ENCODE measurements at regions not wholly inside any gene's neighbourhood (a gene's known extent, or its start where the extent isn't known, plus 50 kb on each side); places are given as distances from the start of the nearest gene placed in this dataset.

- no CpG with 5 or more reads among the region's 3 CpGs for whole genome bisulfite sequencing (ENCODE audit: extremely low coverage, insufficient coverage, insufficient read length)
- Histone ChIP-seq H3K27ac (ENCODE audit: low read depth, low read length) (no peak overlapping the region), H3K4me2 (ENCODE audit: low read length) (no peak overlapping the region)
Observed at GRCh38 chr1:189619682-189620332, 857.9 kb downstream of the BRINP3 start.

GRCh38 chr1:189620471-189620870 is 857.2 kb downstream of the BRINP3 start:
- Histone ChIP-seq H4K8ac (ENCODE audit: low read depth, low read length) (no peak overlapping the region), H3K79me1 (ENCODE audit: low read length) (no peaks in the 10 kb centered on the region), H3K18ac (ENCODE audit: low read length) (no peak overlapping the region), H3K4me2 (ENCODE audit: low read length) (no peak overlapping the region), H2BK5ac (ENCODE audit: low read depth, low read length, poor library complexity) (no peak overlapping the region), H4K12ac (ENCODE audit: low read depth, low read length) (no peak overlapping the region), H3K4me3 (ENCODE audit: low read depth, low read length) (no peak overlapping the region), H2AK5ac (ENCODE audit: low read length) (no peak overlapping the region), H3K23ac (ENCODE audit: low read length) (no peak overlapping the region), H3K4me1 (ENCODE audit: control insufficient read depth in 1 of 2, insufficient read depth in 2 of 2, low read length in 2 of 2) (no peaks in the 10 kb centered on the region), H3K79me2 (ENCODE audit: control insufficient read depth, insufficient read depth, low read length, poor library complexity) (no peaks in the 10 kb centered on the region), H3K14ac (ENCODE audit: low read length) (no peak overlapping the region), H3K36me3 (ENCODE audit: control insufficient read depth in 1 of 2, insufficient read depth in 2 of 2, low read length in 2 of 2) (no peaks in the 10 kb centered on the region), H2AFZ (ENCODE audit: insufficient read depth, low read length, poor library complexity) (no peak overlapping the region), H2BK12ac (ENCODE audit: low read length) (no peak overlapping the region), H3K9me3 (ENCODE audit: insufficient read depth, low read depth, low read length) (no peaks in the 10 kb centered on the region), H2BK120ac (ENCODE audit: insufficient read depth, low read length, poor library complexity) (no peak overlapping the region), H3K4ac (ENCODE audit: low read depth, low read length) (no peak overlapping the region), H3K9ac (ENCODE audit: low read length) (no peak overlapping the region), H3K27ac (ENCODE audit: low read depth, low read length) (no peak overlapping the region), H3K27me3 (ENCODE audit: insufficient read depth, low read length) (no peaks in the 10 kb centered on the region), H4K91ac (ENCODE audit: low read depth, low read length) (no peak overlapping the region)
- DNase-seq: no peak
- no CpG with 5 or more reads among the region's 2 CpGs for WGBS (ENCODE audit: extremely low coverage, insufficient coverage, insufficient read length)

More at GRCh38 chr1:189619682-189620332, 857.9 kb downstream of the BRINP3 start:
- Histone ChIP-seq H3K36me3 (ENCODE audit: control insufficient read depth in 1 of 2, insufficient read depth in 2 of 2, low read length in 2 of 2) (no peaks in the 10 kb centered on the region), H3K18ac (ENCODE audit: low read length) (no peak overlapping the region), H2BK5ac (ENCODE audit: low read depth, low read length, poor library complexity) (no peak overlapping the region), H3K4me3 (ENCODE audit: low read depth, low read length) (no peak overlapping the region), H3K79me2 (ENCODE audit: control insufficient read depth, insufficient read depth, low read length, poor library complexity) (no peaks in the 10 kb centered on the region), H2BK12ac (ENCODE audit: low read length) (no peak overlapping the region), H2AFZ (ENCODE audit: insufficient read depth, low read length, poor library complexity) (no peak overlapping the region), H3K79me1 (ENCODE audit: low read length) (no peaks in the 10 kb centered on the region), H3K14ac (ENCODE audit: low read length) (no peak overlapping the region), H2AK5ac (ENCODE audit: low read length) (no peak overlapping the region), H3K4ac (ENCODE audit: low read depth, low read length) (no peak overlapping the region), H3K23ac (ENCODE audit: low read length) (no peak overlapping the region), H4K91ac (ENCODE audit: low read depth, low read length) (no peak overlapping the region), H4K8ac (ENCODE audit: low read depth, low read length) (no peak overlapping the region), H3K9me3 (ENCODE audit: insufficient read depth, low read depth, low read length) (no peaks in the 10 kb centered on the region), H3K4me1 (ENCODE audit: control insufficient read depth in 1 of 2, insufficient read depth in 2 of 2, low read length in 2 of 2) (no peaks in the 10 kb centered on the region), H3K9ac (ENCODE audit: low read length) (no peak overlapping the region), H4K12ac (ENCODE audit: low read depth, low read length) (no peak overlapping the region), H3K27me3 (ENCODE audit: insufficient read depth, low read length) (no peaks in the 10 kb centered on the region), H2BK120ac (ENCODE audit: insufficient read depth, low read length, poor library complexity) (no peak overlapping the region)
- DNase-seq: no peak

GRCh38 chr1:189623336-189623735 is 854.3 kb downstream of the BRINP3 start:
- H3K9ac ChIP-seq (ENCODE audit: low read length): no peak overlapping the region
- no peak overlapping the region for H3K23ac ChIP-seq (ENCODE audit: low read length)
- no peak for DNase-seq
- no peaks in the 10 kb centered on the region for H3K27me3 ChIP-seq (ENCODE audit: insufficient read depth, low read length)
- no peak overlapping the region for H3K4me3 ChIP-seq (ENCODE audit: low read depth, low read length)
- H2AK5ac ChIP-seq (ENCODE audit: low read length): no peak overlapping the region
- no peak overlapping the region for H4K8ac ChIP-seq (ENCODE audit: low read depth, low read length)
- H3K18ac ChIP-seq (ENCODE audit: low read length): no peak overlapping the region
- no peak overlapping the region for H2AFZ ChIP-seq (ENCODE audit: insufficient read depth, low read length, poor library complexity)
- no peak overlapping the region for H3K4me2 ChIP-seq (ENCODE audit: low read length)
- H3K4me1 ChIP-seq (ENCODE audit: control insufficient read depth in 1 of 2, insufficient read depth in 2 of 2, low read length in 2 of 2): no peaks in the 10 kb centered on the region
- H4K12ac ChIP-seq (ENCODE audit: low read depth, low read length): no peak overlapping the region
- no peak overlapping the region for H2BK120ac ChIP-seq (ENCODE audit: insufficient read depth, low read length, poor library complexity)
- WGBS (ENCODE audit: extremely low coverage, insufficient coverage, insufficient read length): no CpG with 5 or more reads among the region's 2 CpGs
- H2BK12ac ChIP-seq (ENCODE audit: low read length): no peak overlapping the region
- no peak overlapping the region for H2BK5ac ChIP-seq (ENCODE audit: low read depth, low read length, poor library complexity)
- no peaks in the 10 kb centered on the region for H3K79me2 ChIP-seq (ENCODE audit: control insufficient read depth, insufficient read depth, low read length, poor library complexity)
- H3K9me3 ChIP-seq (ENCODE audit: insufficient read depth, low read depth, low read length): no peaks in the 10 kb centered on the region
- no peaks in the 10 kb centered on the region for H3K79me1 ChIP-seq (ENCODE audit: low read length)
- H3K4ac ChIP-seq (ENCODE audit: low read depth, low read length): no peak overlapping the region
- no peak overlapping the region for H4K91ac ChIP-seq (ENCODE audit: low read depth, low read length)
- H3K36me3 ChIP-seq (ENCODE audit: control insufficient read depth in 1 of 2, insufficient read depth in 2 of 2, low read length in 2 of 2): no peaks in the 10 kb centered on the region
- no peak overlapping the region for H3K27ac ChIP-seq (ENCODE audit: low read depth, low read length)
- H3K14ac ChIP-seq (ENCODE audit: low read length): no peak overlapping the region

GRCh38 chr1:189627427-189627826 is 850.2 kb downstream of the BRINP3 start:
- Histone ChIP-seq H3K27me3 (ENCODE audit: insufficient read depth, low read length) (no peaks in the 10 kb centered on the region), H2BK5ac (ENCODE audit: low read depth, low read length, poor library complexity) (no peak overlapping the region)
- no CpG with 5 or more reads among the region's 2 CpGs for WGBS (ENCODE audit: extremely low coverage, insufficient coverage, insufficient read length)

More at GRCh38 chr1:189627427-189627826, 850.2 kb downstream of the BRINP3 start:
- Histone ChIP-seq H2BK120ac (ENCODE audit: insufficient read depth, low read length, poor library complexity) (no peak overlapping the region), H3K79me2 (ENCODE audit: control insufficient read depth, insufficient read depth, low read length, poor library complexity) (no peaks in the 10 kb centered on the region), H3K4me1 (ENCODE audit: control insufficient read depth in 1 of 2, insufficient read depth in 2 of 2, low read length in 2 of 2) (peaks cover 0 to 3% of the 10 kb centered on the region in 2 experiments), H3K4ac (ENCODE audit: low read depth, low read length) (no peak overlapping the region), H4K91ac (ENCODE audit: low read depth, low read length) (no peak overlapping the region), H2AFZ (ENCODE audit: insufficient read depth, low read length, poor library complexity) (no peak overlapping the region), H4K8ac (ENCODE audit: low read depth, low read length) (no peak overlapping the region), H2AK5ac (ENCODE audit: low read length) (no peak overlapping the region), H3K36me3 (ENCODE audit: control insufficient read depth in 1 of 2, insufficient read depth in 2 of 2, low read length in 2 of 2) (no peaks in the 10 kb centered on the region), H3K9ac (ENCODE audit: low read length) (no peak overlapping the region), H4K12ac (ENCODE audit: low read depth, low read length) (no peak overlapping the region), H3K4me2 (ENCODE audit: low read length) (no peak overlapping the region), H2BK12ac (ENCODE audit: low read length) (no peak overlapping the region), H3K23ac (ENCODE audit: low read length) (no peak overlapping the region), H3K79me1 (ENCODE audit: low read length) (no peaks in the 10 kb centered on the region), H3K14ac (ENCODE audit: low read length) (no peak overlapping the region), H3K9me3 (ENCODE audit: insufficient read depth, low read depth, low read length) (no peaks in the 10 kb centered on the region), H3K27ac (ENCODE audit: low read depth, low read length) (no peak overlapping the region), H3K18ac (ENCODE audit: low read length) (no peak overlapping the region), H3K4me3 (ENCODE audit: low read depth, low read length) (no peak overlapping the region)
- no peak for DNase-seq

All from trophoblast cell (in vitro differentiated cells and primary cell).